GM23338 (cell line): ENCODE measurements at regions not wholly inside any gene's neighbourhood (a gene's known extent, or its start where the extent isn't known, plus 50 kb on each side); places are given as distances from the start of the nearest gene placed in this dataset.

Experiments
- ATAC-seq: fragments of 200-7000 bp; cut with Tn5 transposase; 3 replicates; pipeline ENCODE4 v1.9.1; 2020
- DNase-seq: peaks from one replicate; pipeline ENCODE4 v3.0.0-alpha.2; 2015; ENCODE audit warnings: low spot score
- H2AFZ ChIP-seq: fragments of 200-600 bp; sonication (generic); 2 replicates; pipeline ENCODE4 v1.8.0; 2016; ENCODE audit warnings: antibody characterized with exemption, mild to moderate bottlenecking, moderate library complexity
- H3F3A ChIP-seq: fragments of 200-600 bp; sonication (generic); replicated peaks from 2 replicates; pipeline ENCODE4 v1.8.0; 2017; ENCODE audit warnings: antibody characterized with exemption, mixed run types, low read depth
- H3K27ac ChIP-seq: fragments of 200-600 bp; sonication (generic); 2 replicates; pipeline ENCODE4 v1.6.1; 2016; ENCODE audit warnings: low read depth
- H3K27me3 ChIP-seq: fragments of 200-600 bp; sonication (generic); 2 replicates; pipeline ENCODE4 v1.8.0; 2016; ENCODE audit warnings: mild to moderate bottlenecking, mixed run types, moderate library complexity; ENCODE audit not compliant: insufficient read depth
- H3K36me3 ChIP-seq: fragments of 200-600 bp; sonication (generic); 2 replicates; pipeline ENCODE4 v1.8.0; 2016; ENCODE audit warnings: mild to moderate bottlenecking; ENCODE audit not compliant: insufficient read depth
- H3K4me1 ChIP-seq: fragments of 200-600 bp; sonication (generic); 2 replicates; pipeline ENCODE4 v1.8.0; 2016; ENCODE audit warnings: mild to moderate bottlenecking, moderate library complexity; ENCODE audit not compliant: insufficient read depth
- H3K4me2 ChIP-seq: fragments of 200-600 bp; sonication (generic); 2 replicates; pipeline ENCODE4 v1.7.1; 2017; ENCODE audit warnings: mixed run types
- H3K4me3 ChIP-seq: fragments of 200-600 bp; sonication (generic); 2 replicates; pipeline ENCODE4 v1.6.1; 2016; ENCODE audit warnings: mixed run types
- H3K79me2 ChIP-seq: fragments of 200-600 bp; sonication (generic); replicated peaks from 2 replicates; pipeline ENCODE4 v1.8.0; 2017; ENCODE audit warnings: mild to moderate bottlenecking; ENCODE audit not compliant: insufficient read depth
- H3K9me2 ChIP-seq: fragments of 200-600 bp; sonication (generic); 2 replicates; pipeline ENCODE4 v1.8.0; 2017; ENCODE audit not compliant: insufficient read depth
- H4K20me1 ChIP-seq: fragments of 200-600 bp; sonication (generic); replicated peaks from 2 replicates; pipeline ENCODE4 v1.8.0; 2017; ENCODE audit warnings: mild to moderate bottlenecking; ENCODE audit not compliant: insufficient read depth
- H3K27ac Mint-ChIP-seq: 2 replicates; pipeline ENCODE4 v1.8.0; 2020; ENCODE audit warnings: inconsistent platforms, mild to moderate bottlenecking, moderate library complexity, mixed read lengths
- H3K27me3 Mint-ChIP-seq: 3 replicates; pipeline ENCODE4 v1.8.0; 2022; ENCODE audit warnings: low read depth, mild to moderate bottlenecking, moderate library complexity, mixed read lengths, inconsistent platforms; ENCODE audit not compliant: insufficient read depth, poor library complexity
- H3K36me3 Mint-ChIP-seq: 3 replicates; pipeline ENCODE4 v1.8.0; 2021; ENCODE audit warnings: low read depth, mild to moderate bottlenecking, inconsistent platforms, moderate library complexity, mixed read lengths
- H3K4me1 Mint-ChIP-seq: 3 replicates; pipeline ENCODE4 v1.8.0; 2020; ENCODE audit warnings: mild to moderate bottlenecking, inconsistent platforms, mixed read lengths
- H3K4me3 Mint-ChIP-seq: 3 replicates; pipeline ENCODE4 v1.8.0; 2021; ENCODE audit warnings: moderate library complexity, mild to moderate bottlenecking, inconsistent platforms, mixed read lengths
- H3K9me3 Mint-ChIP-seq: 3 replicates; pipeline ENCODE4 v1.8.0; 2020; ENCODE audit warnings: moderate library complexity, mild to moderate bottlenecking, inconsistent platforms, mixed read lengths
- EZH2 ChIP-seq: fragments of 200-600 bp; sonication (generic); IDR thresholded peaks from one replicate; pipeline ENCODE4 v1.8.0; 2017; ENCODE audit warnings: antibody characterized with exemption, mild to moderate bottlenecking, low read depth; ENCODE audit not compliant: unreplicated experiment
- JUNB ChIP-seq: IDR thresholded peaks from one replicate; pipeline ENCODE4 v1.6.1; 2016; ENCODE audit warnings: antibody characterized with exemption; ENCODE audit not compliant: unreplicated experiment
- NANOG ChIP-seq: IDR thresholded peaks from 2 replicates; pipeline ENCODE4 v1.6.1; 2016; ENCODE audit warnings: antibody characterized with exemption, borderline replicate concordance
- POLR2AphosphoS5 ChIP-seq: IDR thresholded peaks from 2 replicates; pipeline ENCODE4 v1.6.1; 2016; ENCODE audit warnings: antibody characterized with exemption, low read depth
- STAT1 ChIP-seq: IDR thresholded peaks from one replicate; pipeline ENCODE4 v1.6.1; 2016; ENCODE audit warnings: antibody characterized with exemption; ENCODE audit not compliant: unreplicated experiment
- ZNF114 ChIP-seq: fragments of 250-450 bp; sonication (Bioruptor Pico); IDR thresholded peaks from 2 replicates; pipeline ENCODE4 v1.5.0; 2020; ENCODE audit warnings: mild to moderate bottlenecking, moderate library complexity
- TF ChIP-seq, protein P1 (sequence below): IDR thresholded peaks from 2 replicates; pipeline ENCODE4 v1.6.1; 2016; ENCODE audit warnings: antibody characterized with exemption
- TF ChIP-seq, protein P2 (sequence below), 2 experiments: fragments of 200-600 bp in 1 of 2; sonication (generic) in 1 of 2; conservative IDR thresholded peaks; 2 replicates each; pipeline versions ENCODE4 v1.5.1 to v1.6.1; 2016 to 2017; ENCODE audit warnings: antibody characterized with exemption in 2 of 2, low read depth in 2 of 2, mild to moderate bottlenecking in 2 of 2, moderate library complexity in 1 of 2

GRCh38 chr10:11683529-11684320 lies 58.5 kb upstream of the ECHDC3 start:
- H4K20me1 ChIP-seq: no peaks in the 10 kb centered on the region; the same call in 1 of the 2 replicates
- H3K4me3 ChIP-seq: no peak overlapping the region
- no peaks in the 10 kb centered on the region for H3K36me3 Mint-ChIP-seq
- ATAC-seq: no peak
- no peaks in the 10 kb centered on the region for H3K9me2 ChIP-seq
- no peaks in the 10 kb centered on the region for H3K27me3 ChIP-seq
- DNase-seq: no peak
- no peak overlapping the region for H3K27ac Mint-ChIP-seq
- peaks cover 9% of the 10 kb centered on the region; the same call in 1 of the 2 replicates for H3K4me1 ChIP-seq
- H3K36me3 ChIP-seq: no peaks in the 10 kb centered on the region
- H3K27me3 Mint-ChIP-seq: peaks cover 3% of the 10 kb centered on the region
- H3K9me3 Mint-ChIP-seq: no peaks in the 10 kb centered on the region; the same call in 2 of the 3 replicates
- H3F3A ChIP-seq: no peaks in the 10 kb centered on the region
- H3K4me3 Mint-ChIP-seq: no peak overlapping the region
- H3K27ac ChIP-seq: no peak overlapping the region
- no peak overlapping the region for H3K4me2 ChIP-seq
- peaks cover 12% of the 10 kb centered on the region for H3K4me1 Mint-ChIP-seq
- TF ChIP-seq JUNB (no peak), ZNF114 (no peak), EZH2 (no peak), POLR2AphosphoS5 (no peak), NANOG (no peak)
- no peaks in the 10 kb centered on the region for H3K79me2 ChIP-seq
- H2AFZ ChIP-seq: no peak overlapping the region; the same call in 1 of the 2 replicates

GRCh38 chr10:11682851-11683250 lies 59.3 kb upstream of the ECHDC3 start:
- no peaks in the 10 kb centered on the region for H3K36me3 Mint-ChIP-seq
- Histone ChIP-seq H3K79me2 (no peaks in the 10 kb centered on the region), H3K4me3 (no peak overlapping the region), H2AFZ (peak overlapping the region; percentile 63), H3K27ac (no peak overlapping the region), H3K36me3 (no peaks in the 10 kb centered on the region), H3K9me2 (no peaks in the 10 kb centered on the region), H3K4me2 (no peak overlapping the region), H3F3A (no peaks in the 10 kb centered on the region), H3K4me1 (peaks cover 9% of the 10 kb centered on the region; the same call in 1 of the 2 replicates), H4K20me1 (no peaks in the 10 kb centered on the region; the same call in 1 of the 2 replicates), H3K27me3 (no peaks in the 10 kb centered on the region)
- no peak for ATAC-seq
- no peak for DNase-seq
- H3K9me3 Mint-ChIP-seq: no peaks in the 10 kb centered on the region
- peaks cover 12% of the 10 kb centered on the region for H3K4me1 Mint-ChIP-seq
- TF ChIP-seq, protein P1, sequence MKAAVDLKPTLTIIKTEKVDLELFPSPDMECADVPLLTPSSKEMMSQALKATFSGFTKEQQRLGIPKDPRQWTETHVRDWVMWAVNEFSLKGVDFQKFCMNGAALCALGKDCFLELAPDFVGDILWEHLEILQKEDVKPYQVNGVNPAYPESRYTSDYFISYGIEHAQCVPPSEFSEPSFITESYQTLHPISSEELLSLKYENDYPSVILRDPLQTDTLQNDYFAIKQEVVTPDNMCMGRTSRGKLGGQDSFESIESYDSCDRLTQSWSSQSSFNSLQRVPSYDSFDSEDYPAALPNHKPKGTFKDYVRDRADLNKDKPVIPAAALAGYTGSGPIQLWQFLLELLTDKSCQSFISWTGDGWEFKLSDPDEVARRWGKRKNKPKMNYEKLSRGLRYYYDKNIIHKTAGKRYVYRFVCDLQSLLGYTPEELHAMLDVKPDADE: no peak
- H3K27ac Mint-ChIP-seq: no peak overlapping the region
- no peak overlapping the region for H3K4me3 Mint-ChIP-seq
- H3K27me3 Mint-ChIP-seq: peaks cover 1% of the 10 kb centered on the region

- no peak overlapping the region for H3K27ac ChIP-seq
- TF ChIP-seq, protein P1: no peak
- TF ChIP-seq EZH2: no peak
- TF ChIP-seq ZNF114: no peak
- TF ChIP-seq JUNB: no peak
- TF ChIP-seq, protein P2, sequence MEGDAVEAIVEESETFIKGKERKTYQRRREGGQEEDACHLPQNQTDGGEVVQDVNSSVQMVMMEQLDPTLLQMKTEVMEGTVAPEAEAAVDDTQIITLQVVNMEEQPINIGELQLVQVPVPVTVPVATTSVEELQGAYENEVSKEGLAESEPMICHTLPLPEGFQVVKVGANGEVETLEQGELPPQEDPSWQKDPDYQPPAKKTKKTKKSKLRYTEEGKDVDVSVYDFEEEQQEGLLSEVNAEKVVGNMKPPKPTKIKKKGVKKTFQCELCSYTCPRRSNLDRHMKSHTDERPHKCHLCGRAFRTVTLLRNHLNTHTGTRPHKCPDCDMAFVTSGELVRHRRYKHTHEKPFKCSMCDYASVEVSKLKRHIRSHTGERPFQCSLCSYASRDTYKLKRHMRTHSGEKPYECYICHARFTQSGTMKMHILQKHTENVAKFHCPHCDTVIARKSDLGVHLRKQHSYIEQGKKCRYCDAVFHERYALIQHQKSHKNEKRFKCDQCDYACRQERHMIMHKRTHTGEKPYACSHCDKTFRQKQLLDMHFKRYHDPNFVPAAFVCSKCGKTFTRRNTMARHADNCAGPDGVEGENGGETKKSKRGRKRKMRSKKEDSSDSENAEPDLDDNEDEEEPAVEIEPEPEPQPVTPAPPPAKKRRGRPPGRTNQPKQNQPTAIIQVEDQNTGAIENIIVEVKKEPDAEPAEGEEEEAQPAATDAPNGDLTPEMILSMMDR (conservative IDR thresholded peaks at IDR 0.05; ENCODE audit: low read depth in 2 of 2): no peak
- TF ChIP-seq STAT1: no peak
- no peak for TF ChIP-seq NANOG
These were observed 59.9 kb upstream of the ECHDC3 start for GRCh38 chr10:11682267-11682683.

More at GRCh38 chr10:11682267-11682683, 59.9 kb upstream of the ECHDC3 start:
- Histone ChIP-seq H3K4me3 (no peak overlapping the region), H3K36me3 (no peaks in the 10 kb centered on the region), H3K4me2 (no peak overlapping the region), H4K20me1 (no peaks in the 10 kb centered on the region; the same call in 1 of the 2 replicates), H3F3A (no peaks in the 10 kb centered on the region), H3K27me3 (no peaks in the 10 kb centered on the region), H3K79me2 (no peaks in the 10 kb centered on the region), H2AFZ (no peak overlapping the region), H3K9me2 (no peaks in the 10 kb centered on the region), H3K4me1 (peaks cover 9% of the 10 kb centered on the region; the same call in 1 of the 2 replicates)
- no peaks in the 10 kb centered on the region for H3K36me3 Mint-ChIP-seq
- no peak for DNase-seq
- ATAC-seq: no peak
- H3K27ac Mint-ChIP-seq: no peak overlapping the region
- H3K4me1 Mint-ChIP-seq: peaks cover 12% of the 10 kb centered on the region
- H3K9me3 Mint-ChIP-seq: no peaks in the 10 kb centered on the region
- H3K4me3 Mint-ChIP-seq: no peak overlapping the region
- peaks cover 1% of the 10 kb centered on the region for H3K27me3 Mint-ChIP-seq
